ENCODE measurements at regions not wholly inside any gene's neighbourhood (a gene's known extent, or its start where the extent isn't known, plus 50 kb on each side); places are given as distances from the start of the nearest gene placed in this dataset.
A peak's percentile ranks its signal among the peaks of the same experiment; 100 is the strongest.

GRCh38 chr20:4081421-4081820, 66.1 kb upstream of the RNF24 start:
- CTCF ChIA-PET: interaction anchor here (0.9 to 1.1 kb wide), 3 partner anchors 9 to 328 kb away, joined by 3 to 4 read pairs (median 3); no protein-coding TSS in a partner anchor
- ATAC-seq (no peak), DNase-seq (no peak)
- Mint-ChIP-seq H3K4me3 (no peak overlapping the region), H3K4me1 (peaks cover 47% of the 10 kb centered on the region), H3K9me3 (ENCODE audit: low read depth) (peaks cover 4% of the 10 kb centered on the region), H3K27ac (peak overlapping the region; percentile 39), H3K36me3 (peaks cover 10% of the 10 kb centered on the region), H3K27me3 (peaks cover 12% of the 10 kb centered on the region)

GRCh38 chr20:4076671-4077070, 61.3 kb upstream of the RNF24 start:
- Mint-ChIP-seq H3K36me3 (peaks cover 2% of the 10 kb centered on the region), H3K4me1 (peaks cover 13% of the 10 kb centered on the region), H3K27ac (no peak overlapping the region), H3K27me3 (peaks cover 17% of the 10 kb centered on the region), H3K9me3 (ENCODE audit: low read depth) (peaks cover 1% of the 10 kb centered on the region), H3K4me3 (no peak overlapping the region)
- DNase-seq: no peak
- CTCF ChIA-PET: interaction anchor here (1.5 kb wide), 1 partner anchor 8 kb away, joined by 7 read pairs; no protein-coding TSS in a partner anchor
- ATAC-seq: no peak

GRCh38 chr20:4076033-4076432, 60.7 kb upstream of the RNF24 start:
- Mint-ChIP-seq H3K4me1 (peaks cover 10% of the 10 kb centered on the region), H3K27me3 (peaks cover 17% of the 10 kb centered on the region), H3K36me3 (no peaks in the 10 kb centered on the region), H3K27ac (no peak overlapping the region), H3K9me3 (ENCODE audit: low read depth) (no peaks in the 10 kb centered on the region), H3K4me3 (no peak overlapping the region)
- DNase-seq: no peak
- CTCF ChIA-PET: interaction anchor here (1.5 kb wide), 1 partner anchor 9 kb away, joined by 7 read pairs; no protein-coding TSS in a partner anchor
- no peak for ATAC-seq

GRCh38 chr20:4074877-4075455, 59.6 kb upstream of the RNF24 start:
- CTCF ChIA-PET: interaction anchor here (1.5 kb wide), 1 partner anchor 10 kb away, joined by 4 read pairs; no protein-coding TSS in a partner anchor
- peaks cover 10% of the 10 kb centered on the region for H3K4me1 Mint-ChIP-seq
- no peak for ATAC-seq
- peaks cover under 1% of the 10 kb centered on the region for H3K9me3 Mint-ChIP-seq (ENCODE audit: low read depth)
- no peak overlapping the region for H3K27ac Mint-ChIP-seq
- no peak for DNase-seq
- H3K36me3 Mint-ChIP-seq: no peaks in the 10 kb centered on the region
- peaks cover 17% of the 10 kb centered on the region for H3K27me3 Mint-ChIP-seq
- no peak overlapping the region for H3K4me3 Mint-ChIP-seq

DNA sequence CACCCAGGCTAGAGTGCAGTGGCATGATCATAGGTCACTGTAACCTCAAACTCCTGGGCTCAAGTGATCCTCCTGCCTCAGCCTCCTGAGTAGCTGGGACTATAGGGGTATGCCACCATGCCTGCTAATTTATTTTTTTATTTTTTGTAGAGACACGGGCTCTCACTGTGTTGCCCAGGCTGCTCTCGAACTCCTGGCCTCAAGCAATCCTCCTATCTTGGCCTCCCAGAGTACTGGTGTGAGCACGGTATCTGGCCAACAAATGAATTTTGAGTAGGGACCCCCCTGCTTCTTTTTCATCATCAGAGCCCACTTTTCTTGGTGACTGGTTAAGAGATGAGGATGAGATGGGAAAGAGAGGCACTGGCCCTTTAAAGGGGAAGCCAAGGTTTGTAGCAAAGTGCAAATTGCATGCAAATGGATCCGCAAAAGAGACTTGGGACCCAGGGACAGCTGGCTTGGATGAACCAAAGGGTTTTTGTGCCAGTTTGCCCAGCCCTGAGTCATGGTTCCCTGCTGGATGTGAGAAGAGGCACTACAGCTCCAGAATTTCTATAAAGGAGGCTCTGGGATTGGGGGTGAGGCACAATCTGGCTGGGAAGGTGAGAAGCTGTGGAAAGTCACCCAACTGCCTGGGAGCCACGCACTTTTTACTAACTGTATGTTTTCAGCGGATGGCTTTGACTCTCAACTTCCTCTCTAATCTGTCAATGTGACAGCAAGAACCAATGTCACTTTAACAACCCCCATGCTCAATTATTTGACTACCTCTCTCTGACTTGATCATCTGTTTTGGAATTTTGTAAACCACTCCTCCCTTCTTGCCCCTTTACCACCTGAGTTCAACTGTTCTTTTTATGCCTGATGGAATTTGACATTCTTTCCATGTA, 58.7 kb upstream of the RNF24 start:
- DNase-seq (no peak), ATAC-seq (no peak)
- Mint-ChIP-seq H3K27ac (no peak overlapping the region), H3K27me3 (peaks cover 17% of the 10 kb centered on the region), H3K9me3 (ENCODE audit: low read depth) (peaks cover 2% of the 10 kb centered on the region), H3K4me1 (peaks cover 10% of the 10 kb centered on the region), H3K4me3 (no peak overlapping the region), H3K36me3 (no peaks in the 10 kb centered on the region)
- CTCF ChIA-PET: interaction anchor here (1.0 to 3.9 kb wide), 3 partner anchors 11 to 18 kb away, joined by 3 to 20 read pairs (median 4); no protein-coding TSS in a partner anchor

GRCh38 chr20:4071178-4071693, 55.9 kb upstream of the RNF24 start:
- Mint-ChIP-seq H3K4me3 (no peak overlapping the region), H3K9me3 (ENCODE audit: low read depth) (peaks cover 2% of the 10 kb centered on the region), H3K36me3 (no peaks in the 10 kb centered on the region), H3K27me3 (peaks cover 5% of the 10 kb centered on the region), H3K4me1 (no peaks in the 10 kb centered on the region), H3K27ac (no peak overlapping the region)
- DNase-seq: no peak
- CTCF ChIA-PET: interaction anchor here (0.8 to 3.9 kb wide), 13 partner anchors 11 to 285 kb away, joined by 3 to 20 read pairs (median 4); partner anchors contain the start of genes CENPB and RNF24
- no peak for ATAC-seq

DNA sequence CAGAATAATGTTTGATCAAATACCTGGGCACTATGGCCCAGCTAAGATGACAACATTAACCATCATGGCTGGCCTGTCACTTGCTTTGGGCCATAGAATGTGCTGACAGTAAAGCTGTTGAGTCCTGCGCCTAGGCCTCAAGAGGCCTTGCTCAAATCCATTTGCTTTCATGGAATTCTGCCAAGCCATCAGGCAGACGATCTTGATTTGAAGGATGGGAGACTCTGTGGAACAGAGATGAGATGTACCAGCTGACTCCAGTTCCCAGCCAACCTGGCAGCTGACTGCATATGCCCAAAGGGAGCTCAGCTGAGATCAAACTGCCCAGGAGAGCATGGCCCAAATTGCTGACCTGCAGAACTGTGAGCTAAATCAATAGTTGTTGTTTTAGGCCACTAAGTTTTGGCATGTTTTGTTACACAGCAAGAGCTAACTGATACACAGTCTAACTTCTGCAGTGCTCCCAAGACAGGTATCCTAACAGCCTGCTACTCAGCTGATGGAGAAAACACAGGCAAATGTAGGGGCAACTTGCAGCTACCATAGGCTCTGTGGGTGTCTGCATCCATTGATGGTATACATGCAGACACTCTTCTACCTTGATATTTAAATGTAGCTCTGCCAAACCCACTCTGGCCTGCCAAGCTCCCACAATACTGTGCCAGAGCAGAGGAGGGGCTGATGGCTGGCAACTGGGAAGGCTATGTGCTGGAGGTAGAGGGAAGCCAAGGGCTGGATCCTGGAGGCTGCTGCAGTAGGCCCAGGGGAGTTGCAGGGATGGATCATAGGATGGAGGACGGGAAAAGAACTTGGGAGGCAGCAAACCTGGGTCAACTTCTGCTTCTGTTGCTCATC, 55.2 kb upstream of the RNF24 start:
- CTCF ChIA-PET: interaction anchor here (0.6 to 3.9 kb wide), 7 partner anchors 10 to 284 kb away, joined by 3 to 20 read pairs (median 4); partner anchors contain the start of genes CENPB and RNF24
- H3K9me3 Mint-ChIP-seq (ENCODE audit: low read depth): peaks cover 2% of the 10 kb centered on the region
- H3K4me3 Mint-ChIP-seq: no peak overlapping the region
- no peak overlapping the region for H3K27ac Mint-ChIP-seq
- ATAC-seq: no peak
- H3K27me3 Mint-ChIP-seq: peaks cover 5% of the 10 kb centered on the region
- no peaks in the 10 kb centered on the region for H3K4me1 Mint-ChIP-seq
- no peaks in the 10 kb centered on the region for H3K36me3 Mint-ChIP-seq
- DNase-seq: no peak

GRCh38 chr20:4069751-4070150, 54.4 kb upstream of the RNF24 start:
- Mint-ChIP-seq H3K4me3 (no peak overlapping the region), H3K4me1 (no peaks in the 10 kb centered on the region), H3K36me3 (no peaks in the 10 kb centered on the region), H3K9me3 (ENCODE audit: low read depth) (peaks cover 2% of the 10 kb centered on the region), H3K27me3 (peaks cover 5% of the 10 kb centered on the region), H3K27ac (no peak overlapping the region)
- ATAC-seq: no peak
- CTCF ChIA-PET: interaction anchor here (0.6 to 1.8 kb wide), 2 partner anchors 15 to 215 kb away, joined by 4 to 7 read pairs; no protein-coding TSS in a partner anchor
- DNase-seq: no peak

DNA sequence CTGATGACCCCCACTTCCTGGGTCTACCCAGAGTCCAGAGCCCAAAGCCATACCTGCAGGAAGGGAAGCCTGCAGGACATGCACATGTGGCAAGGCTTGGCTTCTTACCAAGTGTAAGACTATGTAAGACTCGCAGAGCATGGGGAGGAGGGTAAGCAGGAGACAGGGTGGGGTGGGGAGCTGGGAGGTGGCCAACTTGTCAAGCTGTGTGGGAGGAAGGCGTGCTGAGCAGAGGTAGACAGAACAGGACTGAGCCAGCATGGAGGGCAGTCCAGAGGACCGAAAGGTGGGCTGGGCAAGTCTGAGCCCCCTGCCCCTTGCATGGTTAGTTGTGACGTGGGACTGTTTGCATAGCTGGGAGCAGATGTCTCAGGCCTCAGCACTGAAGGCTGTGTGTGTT, 53.4 kb upstream of the RNF24 start:
- ATAC-seq (no peak), DNase-seq (no peak)
- Mint-ChIP-seq H3K36me3 (no peaks in the 10 kb centered on the region), H3K4me1 (no peaks in the 10 kb centered on the region), H3K27me3 (no peaks in the 10 kb centered on the region), H3K9me3 (ENCODE audit: low read depth) (peaks cover 2% of the 10 kb centered on the region), H3K27ac (no peak overlapping the region), H3K4me3 (no peak overlapping the region)
- CTCF ChIA-PET: interaction anchor here (1.1 to 1.8 kb wide), 2 partner anchors 16 to 49 kb away, joined by 3 to 7 read pairs; no protein-coding TSS in a partner anchor

DNA sequence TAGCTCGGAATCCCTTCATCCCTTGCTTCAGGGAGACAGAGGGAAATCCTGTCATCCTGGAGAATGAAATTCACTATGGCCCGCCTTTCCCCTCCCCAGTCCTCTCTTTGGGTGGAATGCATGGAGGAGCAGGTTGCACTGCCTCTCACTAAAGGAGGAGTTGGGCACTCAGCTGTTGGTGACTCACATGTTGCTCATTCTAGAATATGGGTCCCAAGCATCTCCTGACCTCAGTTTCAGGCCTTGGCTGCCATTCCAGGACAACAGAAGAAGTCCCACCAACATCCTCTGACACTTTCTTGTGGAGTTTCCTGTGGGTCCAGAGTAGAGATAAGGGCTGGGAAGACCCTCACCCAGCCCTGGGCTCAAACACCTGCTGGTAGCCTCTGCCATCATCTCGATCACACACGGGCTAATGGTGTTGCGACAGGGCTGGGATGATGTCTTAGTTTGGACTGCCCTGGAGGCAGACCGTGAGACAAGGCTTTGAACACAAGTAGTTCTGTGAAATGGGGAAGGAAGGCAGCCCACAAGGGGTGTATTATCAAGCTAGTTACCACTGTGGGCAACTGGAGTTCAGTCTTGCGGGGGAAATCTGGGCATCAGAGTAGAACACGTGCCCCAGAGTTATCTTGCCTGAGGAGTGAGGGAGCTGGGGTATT, 52.4 kb upstream of the RNF24 start:
- Mint-ChIP-seq H3K27ac (no peak overlapping the region), H3K4me3 (no peak overlapping the region), H3K4me1 (no peaks in the 10 kb centered on the region), H3K36me3 (no peaks in the 10 kb centered on the region), H3K9me3 (ENCODE audit: low read depth) (peaks cover 2% of the 10 kb centered on the region), H3K27me3 (no peaks in the 10 kb centered on the region)
- CTCF ChIA-PET: interaction anchor here (1.1 to 1.8 kb wide), 2 partner anchors 17 to 48 kb away, joined by 3 to 7 read pairs; no protein-coding TSS in a partner anchor
- ATAC-seq (no peak), DNase-seq (no peak)

- Mint-ChIP-seq H3K4me3 (no peak overlapping the region), H3K27ac (no peak overlapping the region), H3K36me3 (no peaks in the 10 kb centered on the region), H3K4me1 (peaks cover 5% of the 10 kb centered on the region), H3K27me3 (no peaks in the 10 kb centered on the region), H3K9me3 (ENCODE audit: low read depth) (peaks cover 2% of the 10 kb centered on the region)
- CTCF ChIA-PET: interaction anchor here (1.0 kb wide), 2 partner anchors 19 to 25 kb away, joined by 3 read pairs; no protein-coding TSS in a partner anchor
- no peak for ATAC-seq
- DNase-seq: no peak
Measured at GRCh38 chr20:4066551-4066950, 51.2 kb upstream of the RNF24 start.

- ATAC-seq: no peak
- no peak for DNase-seq
- Mint-ChIP-seq H3K4me3 (no peak overlapping the region), H3K36me3 (no peaks in the 10 kb centered on the region), H3K27ac (no peak overlapping the region), H3K4me1 (peaks cover 15% of the 10 kb centered on the region), H3K9me3 (ENCODE audit: low read depth) (peaks cover 2% of the 10 kb centered on the region), H3K27me3 (no peaks in the 10 kb centered on the region)
- CTCF ChIA-PET: no interaction called here
Measured at GRCh38 chr20:4065391-4065844, 50.1 kb upstream of the RNF24 start.
